ENCODE measurements at regions not wholly inside any gene's neighbourhood (a gene's known extent, or its start where the extent isn't known, plus 50 kb on each side); places are given as distances from the start of the nearest gene placed in this dataset.

- DNase-seq (no peak), ATAC-seq (ENCODE audit: low FRiP score in 2 of 2) (no peak)
Measured at GRCh38 chr5:19044311-19044710, 943.7 kb downstream of the CDH18 start.

GRCh38 chr5:19044931-19045695 lies 942.9 kb downstream of the CDH18 start:
- Histone ChIP-seq H3K4me3 (no peak overlapping the region), H3K9me3 (peaks cover 0 to 5% (median 0%) of the 10 kb centered on the region in 4 donors), H3K36me3 (no peaks in the 10 kb centered on the region), H3K4me1 (no peaks in the 10 kb centered on the region), H3K27ac (no peak overlapping the region), H3K27me3 (no peaks in the 10 kb centered on the region)
- ATAC-seq (ENCODE audit: low FRiP score in 2 of 2): no peak
- TF ChIP-seq POLR2A (IDR thresholded peaks at IDR 0.05) (no peak), CTCF (IDR thresholded peaks at IDR 0.05) (no peak), POLR2AphosphoS5 (IDR thresholded peaks at IDR 0.05) (no peak), EP300 (IDR thresholded peaks at IDR 0.05) (no peak)
- DNase-seq: no peak
- 68% methylated on average over 7 of the region's 7 CpGs; no CpG with 5 or more reads in 1 of the 2 donors for WGBS, 2 donors

More at GRCh38 chr5:19044311-19044710, 943.7 kb downstream of the CDH18 start:
- Histone ChIP-seq H3K27me3 (no peaks in the 10 kb centered on the region), H3K9me3 (peaks cover 0 to 5% (median 0%) of the 10 kb centered on the region in 4 donors), H3K36me3 (no peaks in the 10 kb centered on the region), H3K4me3 (no peak overlapping the region), H3K27ac (no peak overlapping the region), H3K4me1 (no peaks in the 10 kb centered on the region)
- no peak for TF ChIP-seq CTCF (IDR thresholded peaks at IDR 0.05)
- no peak for TF ChIP-seq EP300 (IDR thresholded peaks at IDR 0.05)
- TF ChIP-seq POLR2AphosphoS5 (IDR thresholded peaks at IDR 0.05): no peak
- TF ChIP-seq POLR2A (IDR thresholded peaks at IDR 0.05): no peak
- 69 to 71% methylated on average over 3 of the region's 3 CpGs for WGBS, 2 donors

GRCh38 chr5:19047277-19047676 lies 940.7 kb downstream of the CDH18 start:
- H3K36me3 ChIP-seq: no peaks in the 10 kb centered on the region
- 95 to 98% methylated on average over 9 of the region's 9 CpGs for WGBS, 2 donors
- no peak for ATAC-seq (ENCODE audit: low FRiP score in 2 of 2)
- H3K9me3 ChIP-seq: peaks cover 0 to 5% (median 0%) of the 10 kb centered on the region in 4 donors
- no peak for TF ChIP-seq POLR2AphosphoS5 (IDR thresholded peaks at IDR 0.05)
- TF ChIP-seq CTCF (IDR thresholded peaks at IDR 0.05): no peak
- no peak for TF ChIP-seq EP300 (IDR thresholded peaks at IDR 0.05)
- TF ChIP-seq POLR2A (IDR thresholded peaks at IDR 0.05): no peak
- H3K4me1 ChIP-seq: no peaks in the 10 kb centered on the region
- H3K27me3 ChIP-seq: no peaks in the 10 kb centered on the region
- no peak for DNase-seq
- H3K4me3 ChIP-seq: no peak overlapping the region
- H3K27ac ChIP-seq: no peak overlapping the region

- DNase-seq (no peak), ATAC-seq (ENCODE audit: low FRiP score in 2 of 2) (no peak)
- TF ChIP-seq POLR2AphosphoS5 (IDR thresholded peaks at IDR 0.05): no peak
- no peak for TF ChIP-seq EP300 (IDR thresholded peaks at IDR 0.05)
- no peak for TF ChIP-seq POLR2A (IDR thresholded peaks at IDR 0.05)
- no peak for TF ChIP-seq CTCF (IDR thresholded peaks at IDR 0.05)
- no peaks in the 10 kb centered on the region for H3K36me3 ChIP-seq
- H3K9me3 ChIP-seq: peaks cover 0 to 5% (median 0%) of the 10 kb centered on the region in 4 donors
- no peak overlapping the region for H3K27ac ChIP-seq
- 59 to 60% methylated on average over 3 of the region's 3 CpGs for WGBS, 2 donors
- no peaks in the 10 kb centered on the region for H3K27me3 ChIP-seq
- no peaks in the 10 kb centered on the region for H3K4me1 ChIP-seq
- H3K4me3 ChIP-seq: no peak overlapping the region
Measured at GRCh38 chr5:19048726-19049125, 939.3 kb downstream of the CDH18 start.

- Histone ChIP-seq H3K4me1 (no peaks in the 10 kb centered on the region), H3K4me3 (no peak overlapping the region), H3K36me3 (no peaks in the 10 kb centered on the region), H3K27ac (no peak overlapping the region), H3K27me3 (no peaks in the 10 kb centered on the region), H3K9me3 (no peaks in the 10 kb centered on the region)
- no peak for TF ChIP-seq POLR2AphosphoS5 (IDR thresholded peaks at IDR 0.05)
- no peak for TF ChIP-seq POLR2A (IDR thresholded peaks at IDR 0.05)
- TF ChIP-seq EP300 (IDR thresholded peaks at IDR 0.05): no peak
- no peak for TF ChIP-seq CTCF (IDR thresholded peaks at IDR 0.05)
- 92 to 93% methylated on average over 2 of the region's 2 CpGs for WGBS, 2 donors
- ATAC-seq (ENCODE audit: low FRiP score in 2 of 2): no peak
- no peak for DNase-seq
Measured at GRCh38 chr5:19058216-19058615, 929.8 kb downstream of the CDH18 start.
